ENCODE measurements at regions not wholly inside any gene's neighbourhood (a gene's known extent, or its start where the extent isn't known, plus 50 kb on each side); places are given as distances from the start of the nearest gene placed in this dataset.

- peak overlapping the region; percentile 56 for H3K27ac Mint-ChIP-seq
- H3K4me3 Mint-ChIP-seq, result peak overlapping the region; percentile 83
- no peaks in the 10 kb centered on the region for H3K36me3 Mint-ChIP-seq
- no peak for TF ChIP-seq CTCF (IDR thresholded peaks at IDR 0.05; ENCODE audit: unreplicated experiment)
- H3K9me3 Mint-ChIP-seq, result no peaks in the 10 kb centered on the region
- DNase-seq (ENCODE audit: low spot score in 2 of 2, unreplicated experiment in 2 of 2), result no peak
- no peaks in the 10 kb centered on the region for H3K27me3 Mint-ChIP-seq (ENCODE audit: low read depth)
- H3K4me1 Mint-ChIP-seq, result peaks cover 43% of the 10 kb centered on the region
These were observed 106.8 kb downstream of the UCHL1 start for GRCh38 chr4:41363384-41363981.

GRCh38 chr4:41364876-41365275 is 108.1 kb downstream of the UCHL1 start:
- no peak for TF ChIP-seq CTCF (IDR thresholded peaks at IDR 0.05; ENCODE audit: unreplicated experiment)
- Mint-ChIP-seq H3K27me3 (ENCODE audit: low read depth) (no peaks in the 10 kb centered on the region), H3K4me1 (peaks cover 40% of the 10 kb centered on the region), H3K36me3 (no peaks in the 10 kb centered on the region), H3K27ac (no peak overlapping the region), H3K4me3 (no peak overlapping the region), H3K9me3 (no peaks in the 10 kb centered on the region)
- no peak for DNase-seq (ENCODE audit: low spot score in 2 of 2, unreplicated experiment in 2 of 2)

GRCh38 chr4:41365681-41366080 is 109.0 kb downstream of the UCHL1 start:
- H3K4me1 Mint-ChIP-seq, result peaks cover 40% of the 10 kb centered on the region

GRCh38 chr4:41366911-41367517 is 110.3 kb downstream of the UCHL1 start:
- Mint-ChIP-seq H3K4me1 (peaks cover 35% of the 10 kb centered on the region), H3K36me3 (no peaks in the 10 kb centered on the region), H3K27me3 (ENCODE audit: low read depth) (no peaks in the 10 kb centered on the region), H3K27ac (no peak overlapping the region), H3K9me3 (no peaks in the 10 kb centered on the region), H3K4me3 (no peak overlapping the region)
- TF ChIP-seq CTCF (IDR thresholded peaks at IDR 0.05; ENCODE audit: unreplicated experiment), result no peak
- DNase-seq (ENCODE audit: low spot score in 2 of 2, unreplicated experiment in 2 of 2), result no peak

More at GRCh38 chr4:41365681-41366080, 109.0 kb downstream of the UCHL1 start:
- Mint-ChIP-seq H3K27me3 (ENCODE audit: low read depth) (no peaks in the 10 kb centered on the region), H3K4me3 (no peak overlapping the region), H3K27ac (no peak overlapping the region), H3K9me3 (no peaks in the 10 kb centered on the region), H3K36me3 (no peaks in the 10 kb centered on the region)
- DNase-seq (ENCODE audit: low spot score in 2 of 2, unreplicated experiment in 2 of 2), result no peak
- no peak for TF ChIP-seq CTCF (IDR thresholded peaks at IDR 0.05; ENCODE audit: unreplicated experiment)

GRCh38 chr4:41369680-41370079 is 113.0 kb downstream of the UCHL1 start:
- H3K27me3 Mint-ChIP-seq (ENCODE audit: low read depth), result no peaks in the 10 kb centered on the region
- H3K27ac Mint-ChIP-seq, result no peak overlapping the region
- peaks cover 28% of the 10 kb centered on the region for H3K4me1 Mint-ChIP-seq
- DNase-seq (ENCODE audit: low spot score in 2 of 2, unreplicated experiment in 2 of 2), result no peak
- no peak overlapping the region for H3K4me3 Mint-ChIP-seq
- no peaks in the 10 kb centered on the region for H3K36me3 Mint-ChIP-seq
- TF ChIP-seq CTCF (IDR thresholded peaks at IDR 0.05; ENCODE audit: unreplicated experiment), result no peak
- no peaks in the 10 kb centered on the region for H3K9me3 Mint-ChIP-seq

Data from mesothelial cell of epicardium (in vitro differentiated cells).